ENCODE measurements at regions not wholly inside any gene's neighbourhood (a gene's known extent, or its start where the extent isn't known, plus 50 kb on each side); places are given as distances from the start of the nearest gene placed in this dataset.

GRCh38 chr6:44642870-44643522, 255.5 kb downstream of the CDC5L start:
- no peak for DNase-seq

DNA sequence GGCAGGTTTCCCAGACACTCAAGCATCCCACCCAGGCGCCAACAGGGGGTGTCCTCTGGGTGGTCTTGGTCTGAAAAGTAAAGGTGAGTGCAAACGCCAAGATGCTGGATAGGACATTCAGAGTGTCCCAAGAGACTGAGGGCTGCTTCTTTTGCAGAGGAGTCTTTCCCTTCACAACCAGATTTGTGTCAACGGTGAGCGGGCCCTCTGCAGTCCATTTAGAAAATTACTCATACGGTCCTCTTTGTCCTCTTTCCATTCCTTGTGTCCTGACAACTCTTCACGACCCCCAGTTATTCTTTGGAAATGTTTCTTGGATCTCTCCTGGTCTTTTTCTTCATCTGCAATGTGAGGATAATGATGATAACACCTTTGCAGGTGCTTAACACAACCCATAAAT, 257.8 kb downstream of the CDC5L start:
- no peak for DNase-seq

DNA sequence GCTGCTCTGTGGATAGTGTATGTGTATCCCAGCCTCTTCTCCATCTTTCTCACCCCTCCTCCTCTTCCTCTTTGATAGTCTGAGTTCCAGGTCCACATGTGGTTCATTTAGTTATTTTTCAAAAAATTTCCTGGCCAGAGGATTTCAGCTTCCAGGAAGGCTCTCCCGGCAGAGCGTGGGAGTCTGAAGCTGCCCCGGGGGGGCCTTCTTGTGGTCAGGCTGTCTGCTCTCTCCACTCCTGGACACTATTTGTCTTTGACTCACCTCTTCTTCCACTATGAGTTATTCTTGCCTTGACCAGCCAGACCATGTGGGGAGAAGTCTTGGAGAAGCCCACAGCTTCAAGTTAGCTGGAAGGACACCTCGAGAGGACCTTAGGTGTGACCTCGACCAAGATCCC, 258.8 kb downstream of the CDC5L start:
- no peak for DNase-seq

DNA sequence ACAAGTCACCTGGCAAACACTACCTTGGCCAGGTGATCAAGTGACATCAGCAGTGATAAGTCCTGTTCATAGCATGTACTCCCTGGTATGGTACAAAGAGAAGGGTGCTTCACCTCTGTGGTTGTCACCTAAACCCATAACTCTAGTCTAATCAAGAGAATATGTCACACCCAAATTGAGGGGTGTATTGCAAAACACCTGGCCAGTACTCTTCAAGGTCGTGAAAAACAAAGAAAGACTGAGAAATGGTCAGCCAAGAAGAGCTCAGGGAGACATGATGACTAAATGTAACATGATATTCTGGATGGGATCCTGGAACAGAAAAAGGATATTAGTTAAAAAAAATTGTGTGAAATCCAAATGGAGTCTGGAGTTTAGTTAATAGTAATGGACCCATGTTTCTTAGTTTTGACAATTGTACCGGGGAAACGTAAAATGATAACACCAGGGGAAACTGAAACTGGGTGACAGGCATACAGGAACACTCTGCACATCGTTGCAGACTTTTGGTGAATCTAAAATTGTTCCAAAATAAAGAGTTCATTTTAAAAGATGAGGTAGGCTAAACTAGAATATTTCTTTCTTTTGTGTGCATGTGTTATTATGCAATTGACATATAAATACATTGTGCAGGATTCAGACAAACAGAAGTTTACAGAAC, 262.0 kb downstream of the CDC5L start:
- DNase-seq: no peak

- DNase-seq: no peak
Measured at GRCh38 chr6:44650495-44650894, 263.0 kb downstream of the CDC5L start.

- DNase-seq: no peak
Measured at GRCh38 chr6:44650947-44651346, 263.4 kb downstream of the CDC5L start.

- DNase-seq: no peak
Measured at GRCh38 chr6:44651604-44652003, 264.1 kb downstream of the CDC5L start.

DNA sequence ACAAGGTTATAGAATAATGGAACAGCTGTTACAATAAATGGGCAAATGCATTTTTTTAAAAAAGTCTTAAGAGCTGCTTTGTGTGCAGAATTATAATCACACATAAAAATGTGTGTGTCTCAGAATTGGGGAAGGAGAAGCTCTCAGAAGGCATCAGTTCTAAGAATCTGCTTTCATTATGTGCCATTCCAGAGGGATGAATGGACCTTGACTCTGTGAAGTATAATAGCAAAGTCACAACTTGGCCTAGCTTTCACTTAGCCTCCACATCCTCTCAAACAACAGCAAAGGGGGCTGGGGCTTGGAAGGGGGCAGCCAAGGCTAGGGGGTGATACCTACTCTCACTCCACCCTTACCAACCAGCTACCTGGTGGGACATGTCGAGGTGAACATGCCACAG, 265.0 kb downstream of the CDC5L start:
- no peak for DNase-seq

DNA sequence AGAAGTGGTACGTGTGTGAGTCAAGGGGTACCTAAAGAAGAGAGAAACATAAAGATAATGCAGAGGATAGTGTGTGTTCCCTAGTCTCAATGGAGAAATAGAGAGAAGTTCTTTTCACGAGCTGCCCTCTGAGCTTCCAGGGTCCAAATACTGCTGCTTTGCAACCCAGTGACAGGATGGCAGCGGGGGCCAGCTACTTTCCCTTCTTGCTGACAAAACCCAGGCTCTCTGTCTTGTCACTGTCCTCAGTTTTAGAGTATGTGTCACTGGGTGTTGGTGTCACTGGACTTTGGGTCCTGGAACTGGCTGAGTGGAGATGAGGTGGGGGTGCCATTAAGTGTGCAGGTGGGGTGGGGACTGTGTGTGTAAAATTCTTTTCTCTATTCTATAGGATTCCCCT, 265.6 kb downstream of the CDC5L start:
- no peak for DNase-seq

DNA sequence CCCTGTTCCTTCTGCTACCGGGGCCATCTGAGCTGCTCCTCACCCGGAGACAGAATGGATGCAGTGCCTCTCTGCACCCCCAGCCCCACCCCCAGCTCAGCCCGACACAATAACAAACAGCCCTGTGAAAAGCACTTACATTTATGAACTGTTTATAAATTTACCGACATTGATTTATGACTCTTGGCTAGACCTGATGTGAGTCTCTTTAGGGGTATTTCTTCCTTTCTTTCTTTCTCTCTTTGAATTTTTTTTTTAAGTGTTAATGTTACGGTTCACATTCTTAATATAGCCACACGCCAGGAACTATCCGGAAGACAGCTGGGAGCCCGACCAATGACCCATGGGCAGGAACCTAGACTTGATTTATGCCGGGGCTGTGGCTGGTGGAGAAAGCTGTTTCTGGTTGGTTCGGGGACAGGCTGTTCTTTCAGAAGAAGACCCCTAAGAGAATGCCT, 266.3 kb downstream of the CDC5L start:
- no peak for DNase-seq

GRCh38 chr6:44655412-44656342, 268.2 kb downstream of the CDC5L start:
- DNase-seq: peak; percentile 34

GRCh38 chr6:44656691-44657090, 269.2 kb downstream of the CDC5L start:
- DNase-seq: no peak

GRCh38 chr6:44657206-44657819, 269.8 kb downstream of the CDC5L start:
- DNase-seq: no peak

- DNase-seq: no peak
Measured at GRCh38 chr6:44658571-44658970, 271.1 kb downstream of the CDC5L start.

DNA sequence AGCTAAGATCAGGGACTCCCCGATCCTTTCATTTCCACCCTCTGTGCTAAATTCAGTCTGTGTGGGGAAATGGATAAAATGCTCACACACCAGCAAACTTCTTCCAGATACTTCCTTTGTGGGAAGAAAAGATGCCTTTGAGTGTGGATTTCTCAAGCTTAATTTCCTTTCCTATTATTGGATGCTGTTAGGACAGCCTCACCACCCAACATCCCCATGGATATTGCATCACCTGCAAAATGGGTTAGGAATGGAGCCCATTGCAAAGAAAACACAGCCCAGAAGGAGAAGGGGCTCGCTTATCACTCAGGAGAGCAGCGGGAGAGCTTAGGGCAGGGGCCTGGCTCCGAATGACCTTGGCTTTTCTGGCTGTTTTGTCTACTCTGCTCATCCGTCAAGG, 272.2 kb downstream of the CDC5L start:
- DNase-seq: no peak

- DNase-seq: no peak
Measured at GRCh38 chr6:44660561-44661220, 273.2 kb downstream of the CDC5L start.

DNA sequence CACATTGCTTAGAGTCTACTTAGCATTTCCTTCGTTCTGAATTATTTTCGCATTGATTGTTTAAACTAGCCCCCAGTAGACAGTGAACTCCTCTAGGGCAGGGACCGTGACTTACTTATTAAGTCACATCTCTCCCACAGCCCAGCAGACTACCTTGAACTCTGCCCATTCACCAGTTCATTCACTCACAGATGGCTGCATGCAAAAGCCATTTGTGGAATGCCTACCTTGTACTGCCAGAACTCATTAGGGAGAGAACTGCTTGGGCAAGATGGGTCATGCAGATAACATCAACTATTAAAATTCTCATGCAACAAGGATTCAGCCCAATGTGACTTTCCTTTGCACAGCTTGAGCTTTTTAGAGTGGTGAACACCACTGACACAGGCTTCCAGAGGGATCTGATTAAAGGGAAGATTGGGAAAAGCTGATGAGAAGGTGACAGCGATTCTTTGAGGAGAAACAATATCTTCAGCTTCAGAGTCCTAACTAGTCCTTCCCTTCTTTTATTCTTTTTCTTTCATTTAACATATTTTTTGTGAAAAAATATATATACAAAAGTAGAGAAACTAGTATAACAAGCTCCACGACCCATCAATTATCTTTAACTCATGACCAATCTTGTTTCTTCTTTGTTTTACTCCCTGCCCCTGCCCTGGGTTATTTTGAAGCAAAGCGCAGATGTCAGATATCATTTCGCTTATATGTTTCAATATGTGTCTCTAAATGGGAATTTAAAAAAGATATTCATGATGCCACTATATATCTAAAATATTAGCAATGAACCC, 273.9 kb downstream of the CDC5L start:
- DNase-seq: no peak

GRCh38 chr6:44662461-44663121, 275.1 kb downstream of the CDC5L start:
- DNase-seq: no peak

DNA sequence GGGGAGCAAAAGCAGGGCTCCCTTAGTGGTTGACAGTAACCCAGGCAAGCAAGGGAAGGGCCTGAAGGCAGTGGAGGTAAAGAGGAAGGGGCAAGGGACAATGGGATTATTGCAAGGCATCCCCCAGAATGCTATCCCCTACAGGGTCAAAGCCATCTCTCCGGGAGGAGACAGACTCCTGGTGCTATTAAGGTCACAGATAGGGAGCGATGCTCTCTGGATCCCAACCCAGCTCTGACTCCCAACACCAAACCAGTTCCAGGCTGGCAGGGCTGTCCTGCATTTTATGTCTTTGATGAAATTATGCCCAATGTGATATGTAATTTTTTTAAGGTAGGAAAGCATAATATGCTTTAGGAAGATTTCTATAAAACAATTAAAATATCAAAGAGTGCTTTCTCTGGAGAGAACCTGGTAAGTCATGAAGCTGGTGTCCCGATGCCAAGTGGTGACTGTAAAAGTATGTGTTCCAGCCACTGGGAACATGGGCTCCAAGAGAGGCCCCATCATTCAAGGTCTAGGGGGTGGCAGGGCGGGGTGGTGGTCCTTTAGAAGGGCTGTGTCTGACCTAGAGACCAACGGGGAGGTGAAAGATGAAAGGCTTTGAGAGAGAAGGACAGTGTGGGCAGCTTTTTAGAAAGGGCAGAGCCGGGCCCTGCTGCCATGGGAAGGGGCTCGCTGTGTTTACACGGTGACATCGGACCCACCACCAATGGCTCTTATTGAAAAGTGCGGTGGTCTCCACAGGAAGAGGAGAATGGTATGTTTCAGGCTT, 276.5 kb downstream of the CDC5L start:
- DNase-seq: no peak

GRCh38 chr6:44664716-44665115, 277.2 kb downstream of the CDC5L start:
- DNase-seq: no peak

Measured in SIG-M5 (cell line).